Inflammatory macrophage treated with lipopolysaccharide for 4 hours (primary cell): ENCODE measurements at regions not wholly inside any gene's neighbourhood (a gene's known extent, or its start where the extent isn't known, plus 50 kb on each side); places are given as distances from the start of the nearest gene placed in this dataset.

Source experiments
- DNase-seq: peaks from one replicate; pipeline ENCODE4 v3.0.0-alpha.2; 2020

GRCh38 chr1:112319371-112320040 is 76.5 kb upstream of the CTTNBP2NL start:
- DNase-seq = no peak

GRCh38 chr1:112320058-112320457 is 76.0 kb upstream of the CTTNBP2NL start:
- no peak for DNase-seq

- DNase-seq = no peak
Measured at GRCh38 chr1:112322018-112322417, 74.0 kb upstream of the CTTNBP2NL start.

GRCh38 chr1:112322983-112323678 is 72.9 kb upstream of the CTTNBP2NL start:
- no peak for DNase-seq

- DNase-seq = no peak
Measured at GRCh38 chr1:112325504-112325903, 70.5 kb upstream of the CTTNBP2NL start.

GRCh38 chr1:112328600-112328999 is 67.4 kb upstream of the CTTNBP2NL start:
- DNase-seq = no peak

- no peak for DNase-seq
Measured at GRCh38 chr1:112332176-112333150, 63.6 kb upstream of the CTTNBP2NL start.

- no peak for DNase-seq
Measured at GRCh38 chr1:112335351-112335750, 60.7 kb upstream of the CTTNBP2NL start.

- peak; percentile 11 for DNase-seq
Measured at GRCh38 chr1:112337028-112337531, 58.9 kb upstream of the CTTNBP2NL start.

- DNase-seq = no peak
Measured at GRCh38 chr1:112341986-112342385, 54.0 kb upstream of the CTTNBP2NL start.

- DNase-seq = no peak
Measured at GRCh38 chr1:112342558-112342957, 53.5 kb upstream of the CTTNBP2NL start.

- DNase-seq = no peak
Measured at GRCh38 chr1:112344754-112345423, 51.1 kb upstream of the CTTNBP2NL start.
